GM21381 (cell line): ENCODE measurements at regions not wholly inside any gene's neighbourhood (a gene's known extent, or its start where the extent isn't known, plus 50 kb on each side); places are given as distances from the start of the nearest gene placed in this dataset.

Experiments
- ATAC-seq: cut with Tn5 transposase; IDR thresholded peaks from one replicate; pipeline ENCODE4 v1.9.1; 2021; ENCODE audit warnings: mild to moderate bottlenecking, moderate library complexity; ENCODE audit not compliant: unreplicated experiment

DNA sequence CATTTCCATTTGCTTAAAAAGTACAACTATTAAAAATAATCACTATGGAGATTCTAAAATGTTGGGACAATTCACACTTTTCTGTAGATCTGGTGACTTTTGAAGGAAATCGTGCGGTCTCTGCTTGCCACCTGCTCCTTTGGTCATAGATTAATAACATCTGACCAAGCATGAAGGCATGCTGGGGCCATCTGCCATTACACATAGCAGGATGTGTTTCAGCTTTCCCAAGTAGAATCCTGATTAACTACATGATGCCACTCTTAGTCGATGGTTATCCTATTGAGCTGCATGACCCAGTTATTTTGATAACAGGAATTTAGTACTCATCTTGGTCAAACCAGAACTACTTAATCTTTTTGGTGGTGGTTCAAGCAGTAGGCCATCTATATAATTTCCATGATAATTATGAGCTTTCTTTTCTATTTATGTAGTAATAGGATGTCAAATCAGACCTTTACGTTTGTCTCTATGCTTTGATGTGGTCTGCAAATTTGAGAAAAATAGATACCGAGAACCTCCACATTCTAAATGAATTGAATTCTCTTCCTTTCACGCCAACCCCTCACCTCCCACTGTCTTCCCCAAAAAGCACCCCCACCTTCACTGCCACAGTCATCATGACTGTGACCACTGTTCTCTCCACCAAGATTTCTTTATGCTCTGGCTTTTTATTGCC is 158.1 kb downstream of the DIPK2A start:
- no peak for ATAC-seq

DNA sequence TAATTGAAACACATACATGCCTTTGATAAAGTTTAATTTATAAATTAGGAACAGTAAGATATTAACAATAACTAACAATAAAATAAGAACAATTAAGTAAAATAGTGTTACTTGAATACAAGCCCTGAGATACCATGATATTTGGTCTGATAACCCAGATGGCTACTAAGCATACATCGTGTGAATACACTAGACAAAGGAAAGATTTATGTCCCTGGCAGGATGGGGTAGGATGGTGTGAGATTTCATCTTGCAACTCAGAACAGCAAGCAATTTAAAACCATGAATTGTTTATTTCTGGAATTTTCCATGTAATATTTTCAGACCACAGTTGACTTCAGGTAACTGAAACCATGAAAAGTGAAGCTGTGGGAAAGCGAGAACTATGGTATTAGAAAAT is 169.5 kb downstream of the DIPK2A start:
- no peak for ATAC-seq

DNA sequence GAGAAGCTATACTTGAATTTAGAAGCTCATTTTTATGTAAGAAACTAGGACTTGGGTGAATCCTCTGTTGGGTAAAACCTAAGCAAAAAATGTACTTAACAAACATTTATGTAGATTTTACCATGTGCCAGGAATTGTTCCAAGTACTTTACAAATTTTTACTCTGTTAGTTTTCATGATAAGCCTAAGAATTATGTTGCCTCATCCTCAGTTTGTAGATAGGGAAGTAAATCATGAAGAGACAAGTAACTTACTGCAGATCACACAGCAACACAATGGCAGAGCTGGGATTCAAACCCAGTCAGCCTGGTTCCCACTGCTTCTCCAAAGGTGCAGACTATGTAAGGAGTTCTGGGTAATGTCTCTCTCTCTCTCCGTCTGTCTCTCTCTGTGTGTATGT is 169.9 kb downstream of the DIPK2A start:
- no peak for ATAC-seq

DNA sequence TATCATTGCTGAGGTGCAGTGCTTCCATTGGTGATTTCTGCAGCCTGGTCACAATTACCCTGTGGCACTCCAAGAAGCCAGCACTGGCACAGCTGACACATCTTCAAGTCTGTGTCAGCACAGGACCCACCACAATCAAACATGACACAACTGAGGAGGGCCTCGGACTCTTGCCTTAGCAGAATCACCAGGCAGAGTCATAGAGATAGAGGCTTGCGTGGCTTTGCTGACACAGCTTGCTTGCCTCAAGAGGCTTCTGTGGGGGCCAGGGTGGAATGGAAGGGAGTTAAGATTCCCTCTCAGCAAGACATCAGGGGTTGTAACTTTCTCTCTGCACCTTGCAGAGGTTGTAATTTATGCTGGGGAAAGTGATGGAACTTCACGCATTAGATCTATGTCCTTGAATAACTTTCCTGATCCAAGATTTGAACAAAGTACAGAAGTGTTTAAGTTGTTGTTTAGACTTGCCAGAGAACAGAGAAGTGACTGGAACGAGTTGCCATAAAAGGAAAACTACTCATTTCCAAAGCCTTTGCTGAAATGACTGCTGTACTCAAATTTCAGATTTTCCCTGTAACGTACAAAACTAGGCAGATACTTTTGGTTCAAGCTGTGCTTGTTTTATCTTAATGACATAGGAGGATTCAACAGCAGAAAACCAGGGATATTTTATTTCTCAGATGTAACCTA is 170.7 kb downstream of the DIPK2A start:
- no peak for ATAC-seq

DNA sequence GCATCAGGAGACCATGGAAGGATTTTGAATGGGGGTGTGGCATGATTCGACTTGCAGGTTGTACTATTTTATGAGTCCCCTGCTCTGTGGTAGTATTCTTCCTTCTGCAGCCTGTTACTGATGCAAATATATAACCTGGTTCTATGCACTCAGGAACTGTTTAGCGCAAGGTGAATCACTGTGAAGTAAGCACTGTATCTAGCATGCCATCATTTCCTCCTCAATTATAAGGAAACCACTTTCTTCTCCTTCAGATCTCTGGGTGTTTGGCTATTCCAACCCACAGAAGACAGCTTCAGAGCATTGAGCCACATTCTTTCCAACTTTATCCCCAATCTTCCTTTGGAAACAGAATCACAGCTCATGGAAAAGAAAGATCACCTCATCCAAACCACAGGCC is 176.7 kb downstream of the DIPK2A start:
- no peak for ATAC-seq

DNA sequence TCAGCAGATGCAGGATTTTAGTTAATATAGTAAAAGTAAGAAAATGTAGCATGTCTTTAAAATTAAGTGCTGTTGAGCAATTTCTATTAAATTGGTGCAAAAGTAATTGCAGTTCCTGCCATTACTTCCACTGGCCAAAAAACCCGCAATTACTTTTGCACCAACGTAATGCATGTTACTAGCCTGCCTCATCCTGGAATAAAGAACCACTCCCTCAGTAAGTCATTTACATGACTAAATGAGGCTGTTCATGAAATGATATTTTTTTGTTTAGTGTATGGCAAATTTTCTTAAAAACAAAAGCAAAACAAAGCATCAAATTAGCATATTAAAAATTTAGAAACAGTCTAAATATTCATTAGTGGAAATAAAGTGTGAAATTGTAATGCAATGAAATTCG is 180.4 kb downstream of the DIPK2A start:
- ATAC-seq = no peak

DNA sequence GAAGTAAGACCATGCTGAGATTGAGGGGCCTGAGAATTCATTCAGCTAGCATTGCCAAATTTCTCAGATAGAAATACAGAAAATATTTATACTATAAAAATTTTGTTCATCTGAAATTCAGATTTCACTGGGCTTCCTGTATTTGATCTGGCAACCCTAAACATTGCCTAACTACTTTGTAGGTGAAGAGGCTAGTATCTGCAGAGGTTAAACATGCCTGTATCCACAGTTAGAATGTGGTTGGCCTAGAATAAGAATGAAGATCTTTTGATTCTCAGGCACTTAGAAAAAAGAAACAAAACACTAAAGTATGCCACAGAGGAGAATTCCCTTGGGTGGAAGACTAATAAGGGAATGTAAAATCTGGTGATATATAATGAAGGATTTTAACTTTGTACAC is 189.0 kb downstream of the DIPK2A start:
- no peak for ATAC-seq

DNA sequence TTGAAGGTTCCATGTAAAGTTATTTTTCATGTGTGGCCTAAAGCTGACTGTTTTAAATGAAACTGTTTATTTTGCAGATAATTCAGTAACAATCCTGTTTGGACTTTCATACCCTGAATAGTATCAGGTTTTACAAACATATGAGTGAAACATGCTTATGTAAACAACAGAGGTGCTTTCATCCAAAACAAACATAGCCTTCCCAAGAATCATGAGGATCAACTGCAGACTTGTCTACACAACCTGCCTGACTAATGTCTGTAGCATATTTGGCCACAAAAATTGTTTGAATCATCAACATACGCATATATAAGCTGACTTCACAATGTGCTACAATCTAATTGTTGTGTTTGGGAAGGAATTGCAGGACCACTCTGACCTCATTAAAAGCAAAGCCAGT is 190.4 kb downstream of the DIPK2A start:
- no peak for ATAC-seq

DNA sequence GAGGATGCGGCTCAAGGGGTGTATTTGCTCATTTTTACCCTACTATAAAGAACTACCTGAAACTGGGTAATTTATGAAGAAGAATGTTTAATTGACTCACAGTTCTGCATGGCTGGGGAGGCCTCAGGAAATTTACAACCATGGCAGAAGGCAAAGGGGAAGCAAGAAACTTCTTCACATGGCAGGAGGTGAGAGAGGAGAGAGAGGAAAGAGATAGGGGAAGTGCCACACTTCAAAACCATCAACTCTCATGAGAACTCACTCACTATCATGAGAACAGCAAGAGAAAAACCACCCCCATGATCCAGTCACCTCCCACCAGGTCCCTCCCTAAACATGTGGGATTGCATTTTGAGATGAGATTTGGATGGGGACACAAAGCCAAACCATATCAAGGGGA is 192.7 kb downstream of the DIPK2A start:
- ATAC-seq = no peak

DNA sequence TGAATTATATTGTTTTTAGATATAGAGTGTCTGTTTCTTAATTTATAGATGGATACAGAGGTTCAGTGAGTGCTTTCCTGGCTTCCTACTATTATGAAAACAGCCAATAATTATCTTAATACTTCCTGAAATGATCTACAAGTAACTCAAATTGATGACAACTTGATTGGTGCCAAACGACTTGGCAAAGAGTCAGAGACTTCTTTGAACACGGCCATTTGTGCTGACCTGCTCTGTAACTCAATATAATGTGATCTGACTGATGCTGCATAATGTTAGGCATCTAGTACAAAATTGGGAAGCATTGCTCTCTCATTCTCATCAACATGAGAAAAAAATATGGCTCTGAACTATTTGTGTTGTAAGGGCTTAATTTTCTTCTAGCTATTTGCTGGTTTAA is 193.9 kb downstream of the DIPK2A start:
- no peak for ATAC-seq

DNA sequence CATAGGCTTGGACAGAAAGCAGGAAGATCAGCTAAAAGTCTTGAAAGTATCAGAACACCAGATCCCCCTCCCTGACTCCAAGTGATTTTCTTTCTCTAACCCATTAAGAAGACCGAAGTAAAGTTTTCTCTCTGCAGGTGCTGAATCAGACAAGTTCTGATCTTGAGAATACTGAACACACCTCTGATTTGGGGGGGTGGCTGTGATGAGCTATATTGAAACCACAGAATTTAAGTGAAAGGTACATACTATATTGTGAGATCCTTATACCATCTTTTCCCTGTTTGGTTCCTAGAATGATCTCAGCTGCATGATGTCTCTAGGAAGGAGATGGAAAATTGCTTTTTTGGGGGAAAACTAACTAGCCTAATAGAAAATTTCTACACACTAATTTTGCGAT is 196.0 kb downstream of the DIPK2A start:
- ATAC-seq = no peak

DNA sequence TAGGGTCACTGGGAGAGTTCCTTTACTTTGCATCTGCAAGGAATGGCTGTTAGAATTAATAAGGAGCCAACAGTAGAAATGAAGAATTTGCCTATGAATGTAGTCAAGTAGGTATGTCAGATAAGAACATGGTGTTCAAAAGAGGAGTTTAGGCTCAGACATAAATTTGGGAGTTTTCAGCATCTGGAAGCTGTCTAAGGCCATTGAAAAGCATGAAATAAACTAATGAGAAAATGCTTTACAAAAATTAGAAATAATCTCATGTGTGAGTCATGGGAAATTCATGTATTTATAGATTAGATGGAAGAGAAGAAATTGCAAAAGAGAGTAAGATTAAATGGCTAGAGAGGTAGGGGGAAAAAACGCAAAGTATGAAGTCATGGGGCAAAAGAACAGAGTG is 201.9 kb downstream of the DIPK2A start:
- ATAC-seq = no peak

DNA sequence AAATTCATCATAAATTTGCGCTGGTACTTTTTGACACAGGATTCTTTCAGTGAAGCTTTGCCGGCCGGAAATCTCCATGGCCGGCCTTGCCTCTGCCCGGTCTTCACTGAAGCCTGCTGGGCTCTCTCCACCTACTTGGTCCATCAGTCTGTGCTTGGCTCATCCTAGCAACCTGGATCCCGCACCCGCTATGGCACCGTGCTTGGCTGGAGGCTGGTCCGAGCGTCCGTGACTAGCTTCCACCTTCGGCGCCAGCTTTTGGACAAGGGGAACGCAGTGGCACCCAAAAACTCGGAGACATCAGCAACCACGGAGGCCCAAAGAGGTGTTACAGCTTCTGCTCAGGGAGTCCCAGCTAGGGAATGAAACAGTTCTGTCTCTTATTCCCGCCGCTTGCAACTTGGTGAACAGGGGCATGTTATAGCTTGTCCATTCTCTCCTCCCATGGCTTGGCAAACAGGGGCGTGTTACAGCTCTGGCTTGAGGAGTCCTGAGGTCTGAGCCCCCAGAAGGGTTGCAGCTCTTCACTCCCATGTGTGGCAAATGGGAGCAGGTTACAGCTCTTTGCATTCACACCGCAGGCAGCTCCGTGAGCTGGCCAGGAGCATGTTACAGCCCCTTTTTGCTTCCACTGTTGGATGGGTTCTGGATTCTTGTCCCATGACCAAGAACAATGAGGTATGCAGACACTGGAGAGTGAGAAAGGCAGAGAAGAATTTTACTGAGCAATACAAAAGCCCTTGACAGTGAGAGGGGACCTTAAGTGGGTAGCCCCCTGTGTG is 204.2 kb downstream of the DIPK2A start:
- ATAC-seq = no peak

DNA sequence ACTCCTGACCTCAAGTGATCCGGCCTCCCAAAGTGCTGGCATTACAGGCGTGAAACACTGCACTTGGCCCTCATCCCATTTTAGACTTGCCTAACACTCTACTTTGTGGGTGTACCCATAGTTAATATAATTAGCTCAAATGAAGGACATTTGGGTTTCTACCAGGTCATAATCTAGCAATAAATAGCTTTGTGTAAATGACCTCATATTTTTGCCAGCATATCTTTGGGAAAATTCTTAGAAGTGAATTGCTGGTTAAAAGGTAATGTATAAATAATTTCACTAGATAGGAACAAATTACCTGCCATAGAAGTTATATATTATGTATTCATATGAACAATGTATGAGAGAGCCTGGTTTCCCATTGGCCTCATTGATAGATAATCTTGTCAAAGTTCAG is 206.0 kb downstream of the DIPK2A start:
- no peak for ATAC-seq

DNA sequence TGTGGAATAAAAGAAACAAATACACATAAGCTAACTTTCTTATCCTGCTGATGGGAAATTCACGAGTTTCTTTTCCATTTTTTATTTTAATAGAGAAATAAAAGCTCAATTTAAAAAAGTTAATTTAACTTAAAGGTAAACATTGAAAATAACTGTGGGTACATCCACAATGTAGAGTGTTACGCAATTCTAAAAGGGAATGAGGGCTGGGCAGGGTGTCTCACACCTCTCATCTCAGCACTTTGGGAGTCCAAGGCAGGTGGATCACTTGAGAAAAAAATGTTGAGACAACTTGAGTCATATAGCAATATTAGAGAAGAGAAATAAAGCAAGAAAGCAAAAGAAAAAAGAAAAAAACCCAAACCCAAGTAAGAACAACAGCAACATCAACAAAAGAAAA is 207.0 kb downstream of the DIPK2A start:
- ATAC-seq = no peak

DNA sequence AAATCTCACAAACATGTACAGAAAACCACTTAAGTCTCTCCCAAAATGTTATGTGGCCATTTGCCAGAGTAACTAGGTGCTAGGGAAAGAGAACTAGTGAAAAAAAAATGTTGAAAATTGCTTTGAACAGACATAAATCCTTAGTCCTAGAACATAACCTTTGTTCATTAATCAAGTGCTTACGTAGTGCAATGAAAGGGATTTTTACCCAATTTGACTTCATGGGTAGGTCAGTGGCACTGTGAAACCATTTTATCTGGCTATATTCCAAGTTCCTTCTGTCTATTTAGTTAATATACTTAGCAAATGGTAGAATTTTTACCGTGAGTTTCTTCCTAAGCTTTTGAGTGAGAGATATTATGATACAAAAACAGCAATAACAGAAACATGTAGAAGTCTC is 209.4 kb downstream of the DIPK2A start:
- no peak for ATAC-seq

DNA sequence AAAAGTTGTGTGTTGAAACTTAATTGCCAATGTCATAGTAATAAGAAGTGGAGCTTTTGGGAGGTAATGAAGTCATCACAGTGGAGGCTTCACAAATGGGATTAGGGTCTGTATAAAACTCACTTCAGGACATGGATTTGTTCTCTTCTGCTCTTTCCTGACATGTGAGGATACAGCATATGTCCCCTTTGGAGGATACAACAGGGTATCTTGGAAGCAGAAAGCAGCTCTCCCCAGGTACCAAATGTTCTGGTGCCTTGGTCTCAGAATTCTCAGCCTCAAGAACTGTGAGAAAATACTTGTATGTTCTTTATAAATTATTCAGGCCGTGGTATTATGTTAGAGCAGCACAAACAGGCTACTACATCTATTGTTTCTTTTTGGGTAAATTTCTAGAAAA is 210.9 kb downstream of the DIPK2A start:
- no peak for ATAC-seq

DNA sequence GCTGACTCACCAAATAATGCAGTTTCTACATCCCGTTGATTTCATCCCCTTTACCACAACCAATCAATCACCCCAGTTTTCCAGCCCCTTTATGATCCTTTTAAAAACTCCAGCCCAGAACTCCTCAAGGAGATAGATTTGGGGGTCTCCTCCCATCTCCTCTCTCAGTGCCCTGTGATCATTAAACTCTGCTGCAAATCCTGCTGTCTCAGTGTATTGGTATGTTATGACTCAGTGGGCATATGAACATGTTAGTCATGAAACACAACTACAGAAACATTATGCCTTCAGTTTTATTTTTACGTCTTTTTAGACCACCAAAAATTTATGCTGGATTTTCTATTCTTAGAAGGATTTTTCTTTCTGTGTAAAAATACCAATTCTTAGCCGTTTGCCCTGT is 213.7 kb downstream of the DIPK2A start:
- ATAC-seq = no peak

DNA sequence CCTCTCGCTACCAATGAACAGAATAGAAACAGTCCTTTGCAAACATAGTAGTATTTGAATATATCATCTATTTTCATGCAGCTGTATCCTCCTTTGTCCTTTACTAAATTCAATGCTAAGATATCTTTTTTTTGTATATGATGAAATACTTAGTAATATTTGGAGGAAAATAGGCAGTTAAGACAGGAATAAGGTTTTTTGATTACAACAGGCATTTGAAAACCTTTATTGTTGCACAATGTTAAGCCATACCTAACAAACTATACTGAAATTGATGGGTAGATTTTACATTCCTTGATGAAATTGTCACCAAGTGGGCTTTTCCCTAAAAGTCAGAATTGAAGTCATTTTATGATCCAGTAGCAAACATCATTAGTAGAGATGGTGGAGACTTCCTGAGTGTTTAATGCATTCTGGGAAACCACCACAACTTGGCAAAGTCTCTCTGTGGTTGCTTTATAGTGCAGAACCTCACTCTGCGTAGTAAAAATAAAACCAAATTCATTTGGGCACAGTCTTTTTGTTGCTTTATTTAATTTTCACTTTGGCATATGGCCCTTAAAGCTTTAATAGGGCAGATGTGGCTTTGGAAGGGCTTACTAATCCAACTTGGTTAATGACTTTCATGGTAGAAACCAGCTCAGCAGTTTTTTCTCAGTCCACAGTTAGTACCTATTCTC is 216.0 kb downstream of the DIPK2A start:
- no peak for ATAC-seq

DNA sequence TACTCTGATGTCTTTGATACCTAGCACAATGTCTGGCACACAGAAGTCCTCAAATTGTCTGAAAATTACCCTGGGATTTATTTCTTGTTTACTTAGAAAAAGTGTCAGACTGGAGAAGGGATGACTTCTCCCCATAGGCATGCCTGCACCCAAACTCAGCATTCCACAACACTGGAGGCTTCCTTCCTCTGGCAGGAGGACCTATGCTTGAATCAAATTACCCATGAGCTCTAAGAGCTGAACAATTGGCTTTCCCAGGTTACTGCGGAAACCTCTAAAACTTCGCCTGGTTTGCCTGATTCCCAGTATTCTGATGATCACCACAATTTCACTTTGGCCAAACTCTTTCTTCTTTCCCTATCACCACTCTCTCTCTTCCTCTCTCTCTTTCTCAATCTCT is 217.4 kb downstream of the DIPK2A start:
- no peak for ATAC-seq

DNA sequence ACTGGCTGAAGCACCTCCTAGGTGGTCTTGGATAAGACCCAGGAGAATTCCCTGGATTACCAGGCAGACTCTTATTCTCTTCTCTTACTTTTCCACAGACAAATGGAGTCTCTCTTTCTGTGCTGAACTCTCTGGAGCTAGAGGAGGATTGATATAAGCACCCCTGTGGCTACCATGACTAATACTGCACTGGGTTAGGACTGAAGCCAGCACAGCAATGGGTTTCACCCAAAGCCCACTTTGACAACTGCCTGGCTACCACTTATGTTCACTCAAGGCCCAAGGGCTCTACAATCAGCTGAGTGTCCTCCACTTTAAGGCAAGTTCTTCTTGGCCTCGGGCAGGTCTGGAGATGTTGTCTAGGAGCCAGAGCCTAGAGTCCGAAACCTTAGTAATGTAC is 225.5 kb downstream of the DIPK2A start:
- ATAC-seq = no peak

DNA sequence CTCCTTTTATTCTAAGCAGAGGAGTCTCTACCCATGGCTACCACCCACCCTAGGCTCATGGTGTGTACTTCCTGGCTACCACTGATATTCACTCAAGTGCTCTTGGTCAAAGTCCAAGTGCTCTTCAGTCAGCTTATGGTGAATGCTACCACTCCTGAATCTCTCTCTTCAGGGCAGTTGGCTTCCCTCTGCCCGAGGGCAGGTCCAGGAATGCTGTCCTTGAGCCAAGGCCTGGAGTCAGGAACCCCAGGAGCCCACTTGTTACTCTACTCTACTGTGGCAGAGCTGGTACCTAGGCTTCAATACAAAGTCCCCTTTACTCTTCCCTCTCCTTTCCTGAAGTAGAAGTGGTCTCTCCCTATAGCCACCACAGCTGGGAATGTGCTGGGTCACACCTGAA is 226.0 kb downstream of the DIPK2A start:
- no peak for ATAC-seq
